Activated CD4-positive, CD25-positive, alpha-beta regulatory T cell (primary cell): ENCODE measurements at regions not wholly inside any gene's neighbourhood (a gene's known extent, or its start where the extent isn't known, plus 50 kb on each side); places are given as distances from the start of the nearest gene placed in this dataset.
"Not testable (repeated sequence)": the region's sequence is repeated elsewhere in the genome, so short reads cannot be mapped to it uniquely, and the experiment has no call there.

Experiments
- DNase-seq, 4 experiments: peaks; one replicate each; lab custom pipeline; 2025; lab: John Stamatoyannopoulos, UW

GRCh38 chr3:158026236-158026635, 80.0 kb downstream of the SHOX2 start:
- no peak for DNase-seq

GRCh38 chr3:158019897-158020296, 86.3 kb downstream of the SHOX2 start:
- not testable (repeated sequence) for DNase-seq

DNA sequence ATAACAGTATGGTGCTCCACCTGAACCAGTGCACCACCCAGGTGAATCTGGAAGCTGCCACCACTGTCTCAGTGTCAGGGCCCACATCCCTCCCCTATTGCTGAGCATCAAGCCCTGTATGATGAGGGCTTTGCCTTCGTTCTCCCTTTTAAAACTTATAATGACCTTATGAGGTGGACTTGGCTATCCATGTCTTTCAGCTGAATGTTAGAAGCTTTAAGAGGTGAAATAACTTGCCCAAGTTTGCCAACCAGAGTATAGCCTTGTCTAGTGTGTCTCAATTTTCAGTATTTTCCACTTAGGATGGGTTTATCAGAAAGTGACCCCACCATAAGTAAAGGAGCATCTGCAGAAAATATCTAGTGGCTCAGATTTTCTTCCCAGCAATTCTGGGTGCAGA, 87.8 kb downstream of the SHOX2 start:
- DNase-seq = no peak

GRCh38 chr3:158012901-158013300, 93.3 kb downstream of the SHOX2 start:
- no peak for DNase-seq

DNA sequence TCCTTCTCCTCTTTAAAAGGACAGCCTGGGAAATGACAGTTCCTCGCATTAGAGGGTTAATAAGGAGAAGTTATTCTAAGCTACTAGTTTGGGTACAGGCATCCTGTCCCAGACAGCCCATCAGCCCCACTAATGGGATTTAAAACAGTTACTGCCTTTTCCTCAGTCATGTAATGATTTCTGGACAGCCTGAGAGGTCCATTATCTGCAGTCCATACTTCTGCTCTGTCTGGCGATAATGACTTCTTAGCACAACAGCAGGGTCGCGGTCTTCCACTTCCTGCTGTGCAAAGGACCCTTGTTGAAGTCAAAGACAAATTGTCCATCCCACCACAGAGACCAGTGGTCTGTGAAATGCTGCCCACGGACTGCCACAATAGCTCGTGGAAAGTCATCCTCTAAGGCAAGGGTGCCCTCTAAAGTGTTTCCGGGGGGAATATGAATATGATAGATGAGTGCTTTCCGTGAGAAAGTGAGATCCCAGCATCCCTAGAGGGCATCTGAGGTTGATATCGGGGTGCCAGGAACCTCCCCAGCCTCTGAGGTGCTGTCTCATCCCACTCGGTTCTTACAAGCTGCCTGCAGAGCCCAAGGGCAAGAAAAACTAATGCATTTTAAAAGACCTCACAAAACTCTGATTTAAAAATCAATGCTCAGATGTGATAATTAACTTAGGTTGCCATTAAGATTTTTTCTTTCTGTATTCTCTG, 100.7 kb downstream of the SHOX2 start:
- no peak for DNase-seq

DNA sequence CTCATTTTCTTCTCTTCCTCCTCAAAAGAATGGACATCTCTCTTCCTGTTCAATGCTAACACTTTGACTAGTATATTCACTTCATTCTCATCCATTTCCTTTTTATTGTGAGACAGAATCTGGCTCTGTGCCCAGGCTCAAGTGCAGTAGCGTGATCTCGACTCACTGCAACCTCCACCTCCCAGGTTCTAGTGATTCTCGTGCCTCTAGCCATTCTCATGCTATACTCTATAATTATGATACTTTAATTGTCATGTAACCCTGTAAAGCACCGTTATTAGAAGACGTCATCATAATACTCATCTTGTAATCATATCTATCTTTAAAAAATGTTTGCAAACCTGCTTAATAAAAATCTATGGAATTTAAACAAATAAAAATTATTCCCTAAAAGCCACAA, 107.0 kb downstream of the SHOX2 start:
- DNase-seq = no peak

DNA sequence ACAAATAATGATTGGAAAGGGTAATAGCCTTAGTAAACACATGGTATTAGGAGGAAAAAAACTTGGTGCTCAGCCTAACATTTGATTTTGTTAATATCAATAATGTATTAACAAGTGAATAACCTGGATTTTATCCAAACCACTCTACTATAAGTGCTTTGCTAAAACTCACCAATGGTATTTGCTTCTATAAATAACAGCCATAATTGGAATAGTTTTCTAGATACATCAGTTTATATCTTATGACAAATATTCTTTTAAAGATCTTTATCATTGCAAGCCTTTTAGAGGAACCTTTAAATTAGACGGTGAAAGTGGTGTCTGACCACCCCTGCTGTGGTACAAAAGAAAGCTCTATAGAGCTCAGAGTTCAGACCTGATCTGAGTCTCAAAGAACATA, 123.9 kb downstream of the SHOX2 start:
- no peak for DNase-seq

DNA sequence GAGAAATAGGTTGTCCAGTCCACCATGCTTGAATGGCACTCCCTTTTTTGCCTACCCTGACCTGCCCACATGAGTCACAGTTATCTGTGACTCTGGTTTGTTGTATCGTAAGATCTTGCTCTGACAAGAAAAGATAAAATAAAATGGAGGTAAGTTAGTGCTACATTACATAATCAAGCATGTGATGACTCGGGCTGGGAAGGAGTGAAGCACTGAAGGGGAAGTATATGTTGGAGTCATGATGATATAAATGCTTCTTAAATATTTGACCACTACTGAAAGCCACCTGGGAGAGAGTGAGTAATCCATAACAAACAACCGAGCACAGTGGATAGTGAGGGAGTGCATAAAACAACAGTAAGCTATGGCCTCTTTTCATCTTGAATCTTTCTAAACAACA, 124.4 kb downstream of the SHOX2 start:
- DNase-seq = no peak

DNA sequence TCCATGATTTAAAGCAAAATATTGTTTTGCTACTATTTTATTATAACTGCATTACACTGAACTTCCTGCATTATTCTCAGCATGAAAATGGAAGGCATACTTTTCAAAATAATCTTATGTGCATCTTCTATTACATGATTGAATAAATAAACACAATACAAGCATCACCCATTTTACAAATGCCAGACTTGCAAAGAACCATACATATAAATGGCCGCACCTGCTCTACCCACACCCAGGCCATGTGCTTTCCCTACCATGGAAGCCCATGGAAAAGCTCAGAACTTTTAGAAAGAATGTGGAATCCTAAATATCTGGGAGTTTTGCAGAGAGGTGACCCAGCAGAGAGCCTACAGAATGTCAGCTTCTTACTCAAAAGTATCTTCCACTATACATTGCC, 127.2 kb downstream of the SHOX2 start:
- DNase-seq = no peak

- DNase-seq = no peak
These were observed 144.6 kb downstream of the SHOX2 start for GRCh38 chr3:157961665-157962064.

DNA sequence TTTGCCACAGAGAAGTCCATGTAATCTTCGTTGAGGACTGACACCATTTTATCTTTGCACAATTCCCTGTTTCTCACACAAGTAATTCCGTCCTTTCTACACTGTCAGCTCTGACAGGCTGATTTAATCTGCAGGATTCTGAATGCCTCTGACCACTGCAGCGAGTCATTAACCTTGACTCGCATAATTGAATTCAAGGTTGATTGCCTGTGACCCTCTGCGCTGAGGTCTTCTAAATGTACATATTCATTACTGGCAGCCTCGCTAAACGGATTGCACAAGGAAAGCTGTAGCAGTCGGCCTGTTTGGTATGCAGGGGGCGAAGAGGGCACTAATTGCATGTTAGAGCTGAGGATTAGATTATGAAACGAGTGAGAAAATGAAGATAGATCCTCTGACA, 147.8 kb downstream of the SHOX2 start:
- DNase-seq = no peak

DNA sequence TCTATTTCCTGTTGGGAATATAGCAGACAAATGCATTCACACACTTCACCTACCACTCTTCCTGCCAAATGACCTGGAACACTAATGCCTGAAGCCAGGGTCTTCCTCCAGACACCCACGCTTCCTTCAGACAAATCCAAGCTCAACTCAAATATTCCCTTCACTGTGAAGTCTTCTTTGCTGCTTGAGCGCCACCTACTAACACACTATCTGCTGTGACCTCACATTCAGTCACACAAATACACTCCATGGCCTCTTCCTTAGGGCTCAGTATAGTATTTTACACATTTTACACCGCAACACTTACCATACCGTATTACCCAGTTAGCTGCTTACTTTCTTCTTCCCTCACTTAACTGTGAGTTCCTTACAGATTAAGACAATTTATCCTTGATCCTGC, 149.4 kb downstream of the SHOX2 start:
- DNase-seq = no peak

DNA sequence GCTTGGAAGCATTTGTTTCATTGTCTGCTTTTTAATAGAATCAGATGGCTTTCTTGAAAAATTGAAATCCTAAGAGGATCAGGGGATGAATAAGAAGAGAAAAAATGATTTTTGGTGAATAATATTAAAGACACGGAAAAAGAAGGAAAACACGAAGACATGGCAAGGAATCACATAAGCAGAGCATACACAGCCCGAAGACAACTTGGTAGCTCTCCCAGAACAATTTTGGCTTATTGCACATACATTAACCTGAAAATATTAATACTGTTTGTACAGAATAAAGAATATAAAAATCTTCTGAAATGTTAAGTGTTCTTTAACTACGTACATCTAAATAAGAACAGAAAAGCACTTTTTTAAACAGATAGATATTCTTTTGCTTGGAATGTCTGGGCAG, 150.0 kb downstream of the SHOX2 start:
- no peak for DNase-seq

DNA sequence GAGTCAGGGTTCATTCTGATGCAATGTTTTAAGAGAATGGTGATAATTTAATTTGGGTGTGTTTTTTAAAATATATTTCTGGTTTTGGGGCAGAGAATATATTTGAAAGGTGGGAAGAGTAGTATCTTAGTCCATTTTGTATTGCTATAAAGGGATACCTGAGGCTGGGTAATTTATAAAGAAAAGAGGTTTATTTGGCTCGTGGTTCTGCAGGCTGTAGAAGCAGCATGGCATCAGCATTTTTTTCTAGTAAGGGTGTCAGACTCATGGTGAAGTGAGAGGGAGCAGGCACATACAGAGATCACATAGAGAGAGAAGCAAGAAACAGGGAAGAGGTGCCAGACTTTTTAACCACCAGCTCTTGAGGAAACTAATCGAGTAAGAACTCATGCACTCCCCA, 152.7 kb downstream of the SHOX2 start:
- no peak for DNase-seq

DNA sequence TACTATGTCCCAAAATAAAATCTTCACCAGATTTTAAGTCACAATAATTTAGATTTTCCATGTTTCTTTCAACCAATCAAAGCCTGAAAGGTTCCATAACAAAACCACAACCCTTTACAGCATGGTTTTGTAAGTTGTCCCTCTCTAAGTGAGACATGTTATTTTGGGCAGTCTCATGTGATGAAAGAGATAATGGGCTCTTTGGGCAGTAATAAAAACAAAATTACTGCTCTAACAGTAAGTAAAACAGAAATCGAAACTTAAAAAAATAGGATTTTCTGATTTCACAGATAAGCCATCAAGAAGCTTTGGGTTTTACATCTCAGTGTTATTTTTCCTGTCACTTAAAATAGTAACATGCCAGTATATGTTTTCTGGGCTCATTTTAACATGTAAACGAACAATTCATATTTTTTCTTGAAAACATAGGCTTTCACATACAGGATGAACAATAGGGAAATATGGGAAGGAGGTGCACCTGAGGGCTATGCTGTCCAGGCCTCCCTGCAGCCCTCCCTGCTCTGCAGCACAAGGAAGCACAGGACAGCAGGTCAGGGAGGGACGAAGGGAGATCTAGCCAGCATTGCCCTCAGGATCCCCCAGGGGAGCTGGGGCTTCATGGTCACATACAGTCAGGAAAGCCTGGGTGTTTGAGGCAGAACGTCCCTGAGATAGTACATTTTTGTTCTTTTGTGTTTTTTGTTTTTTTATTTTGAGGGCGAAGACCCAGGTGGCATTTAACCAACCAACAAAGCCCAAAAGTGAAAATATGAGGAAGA, 157.4 kb downstream of the SHOX2 start:
- DNase-seq = no peak

- no peak for DNase-seq
These were observed 167.1 kb downstream of the SHOX2 start for GRCh38 chr3:157939166-157939565.

DNA sequence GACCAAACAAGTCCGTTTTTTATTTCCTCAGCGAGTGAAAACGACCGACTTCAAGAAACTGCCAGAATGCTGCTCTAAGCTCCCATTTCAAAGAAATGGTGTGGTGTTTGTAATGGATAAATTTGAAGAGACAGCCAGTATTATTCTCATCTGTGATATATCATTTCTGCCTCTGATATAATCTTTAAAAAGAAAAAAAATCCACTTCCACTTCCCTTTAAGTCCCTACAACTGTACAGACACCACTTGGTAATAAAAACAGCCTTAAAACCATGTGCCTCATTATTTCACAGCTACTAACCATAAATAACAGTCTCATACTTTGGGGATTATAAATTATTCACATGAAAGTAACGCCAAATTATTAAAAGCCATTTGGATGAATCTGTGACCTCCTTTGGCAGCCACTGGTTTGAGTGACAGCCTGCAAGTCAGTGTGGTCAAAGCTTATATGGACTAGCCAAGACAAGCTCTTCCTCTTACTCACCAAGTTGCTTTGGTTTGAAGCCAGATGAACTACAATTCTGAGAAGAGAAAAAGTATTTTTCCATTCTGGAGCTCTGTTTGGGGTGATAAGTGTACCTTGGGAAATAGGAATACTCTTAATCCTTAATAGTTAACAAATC, 168.0 kb downstream of the SHOX2 start:
- no peak for DNase-seq

DNA sequence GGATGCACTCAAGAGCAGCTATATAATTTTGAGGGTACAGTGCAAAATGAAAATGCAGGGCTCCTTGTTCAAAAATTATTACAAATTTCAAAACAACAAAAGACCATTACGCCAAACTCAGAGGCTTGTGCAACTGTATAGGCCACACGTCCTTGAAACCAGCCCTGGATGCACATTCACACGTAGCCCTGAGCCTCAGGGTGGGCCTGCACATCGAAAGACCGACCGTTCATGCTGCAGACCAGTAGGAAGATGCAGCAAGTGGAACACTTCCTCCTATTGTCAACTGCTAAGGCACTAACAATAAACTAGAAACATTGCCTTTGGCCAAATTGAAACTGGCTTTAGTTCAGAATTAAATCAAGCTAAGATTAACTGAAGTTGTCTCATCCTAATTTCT, 174.7 kb downstream of the SHOX2 start:
- DNase-seq = no peak

- DNase-seq = no peak
These were observed 176.0 kb downstream of the SHOX2 start for GRCh38 chr3:157930000-157930780.

DNA sequence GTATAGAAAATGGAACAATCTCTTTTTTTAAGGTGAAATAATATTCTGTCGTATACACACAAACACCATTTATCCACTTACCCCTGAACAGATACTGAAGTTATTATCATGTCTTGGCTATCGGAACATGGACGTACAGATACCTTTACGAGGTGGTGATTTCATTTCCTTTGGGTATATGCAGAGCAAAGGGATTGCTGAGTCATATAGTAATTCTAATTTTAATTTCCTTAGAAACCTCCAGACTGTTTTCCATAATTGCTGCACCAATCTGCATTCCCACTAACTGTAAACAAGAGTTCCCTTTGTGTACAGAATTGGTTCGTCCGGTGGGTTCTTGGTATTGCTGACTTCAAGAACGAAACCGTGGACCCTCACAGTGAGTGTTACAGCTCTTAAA, 179.4 kb downstream of the SHOX2 start:
- no peak for DNase-seq

DNA sequence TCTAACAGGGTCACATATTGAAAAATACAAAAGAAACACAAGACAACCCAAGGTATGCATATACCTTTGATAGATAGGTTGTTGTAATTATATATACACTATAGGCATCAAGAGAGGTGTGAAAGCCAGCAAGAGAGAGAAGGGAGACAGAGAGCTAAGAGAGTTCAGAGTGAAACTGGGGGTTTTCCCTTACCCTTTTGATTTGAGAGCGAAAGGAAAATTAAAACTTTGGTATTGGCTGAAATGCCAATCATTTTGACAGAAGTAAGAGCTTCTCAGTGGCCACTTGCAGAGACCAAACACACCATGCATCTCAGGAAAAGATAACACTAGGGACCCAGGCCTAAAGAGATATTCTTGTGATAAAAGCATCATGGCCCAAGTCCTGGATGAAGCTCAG, 183.6 kb downstream of the SHOX2 start:
- DNase-seq = no peak

- DNase-seq = no peak
These were observed 184.4 kb downstream of the SHOX2 start for GRCh38 chr3:157921811-157922210.
